ENCODE measurements at regions not wholly inside any gene's neighbourhood (a gene's known extent, or its start where the extent isn't known, plus 50 kb on each side); places are given as distances from the start of the nearest gene placed in this dataset.

DNA sequence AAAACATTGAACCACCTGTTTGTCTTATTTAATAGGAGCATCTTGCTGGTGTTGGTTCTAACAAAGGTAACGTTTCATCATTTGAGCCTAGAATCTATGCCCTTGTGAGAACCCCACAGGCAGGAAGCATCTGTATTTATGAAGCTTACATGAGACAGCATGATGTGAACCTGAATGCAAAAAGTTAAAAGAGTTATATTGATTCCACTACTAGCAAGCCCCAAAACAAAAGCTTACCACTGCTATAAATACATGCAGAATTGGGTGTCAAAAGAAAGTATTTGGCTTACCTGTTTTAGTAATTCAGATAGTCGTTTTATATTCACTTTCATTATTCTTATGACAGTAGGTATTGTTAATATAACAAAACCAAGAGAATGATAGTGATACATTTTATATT, 301.2 kb upstream of the ADGRL2 start:
- Mint-ChIP-seq H3K36me3 (ENCODE audit: low read depth) (no peaks in the 10 kb centered on the region), H3K27me3 (ENCODE audit: low read depth) (no peaks in the 10 kb centered on the region), H3K4me3 (no peak overlapping the region), H3K27ac (no peak overlapping the region), H3K9me3 (no peaks in the 10 kb centered on the region), H3K4me1 (ENCODE audit: low read depth) (no peaks in the 10 kb centered on the region)

DNA sequence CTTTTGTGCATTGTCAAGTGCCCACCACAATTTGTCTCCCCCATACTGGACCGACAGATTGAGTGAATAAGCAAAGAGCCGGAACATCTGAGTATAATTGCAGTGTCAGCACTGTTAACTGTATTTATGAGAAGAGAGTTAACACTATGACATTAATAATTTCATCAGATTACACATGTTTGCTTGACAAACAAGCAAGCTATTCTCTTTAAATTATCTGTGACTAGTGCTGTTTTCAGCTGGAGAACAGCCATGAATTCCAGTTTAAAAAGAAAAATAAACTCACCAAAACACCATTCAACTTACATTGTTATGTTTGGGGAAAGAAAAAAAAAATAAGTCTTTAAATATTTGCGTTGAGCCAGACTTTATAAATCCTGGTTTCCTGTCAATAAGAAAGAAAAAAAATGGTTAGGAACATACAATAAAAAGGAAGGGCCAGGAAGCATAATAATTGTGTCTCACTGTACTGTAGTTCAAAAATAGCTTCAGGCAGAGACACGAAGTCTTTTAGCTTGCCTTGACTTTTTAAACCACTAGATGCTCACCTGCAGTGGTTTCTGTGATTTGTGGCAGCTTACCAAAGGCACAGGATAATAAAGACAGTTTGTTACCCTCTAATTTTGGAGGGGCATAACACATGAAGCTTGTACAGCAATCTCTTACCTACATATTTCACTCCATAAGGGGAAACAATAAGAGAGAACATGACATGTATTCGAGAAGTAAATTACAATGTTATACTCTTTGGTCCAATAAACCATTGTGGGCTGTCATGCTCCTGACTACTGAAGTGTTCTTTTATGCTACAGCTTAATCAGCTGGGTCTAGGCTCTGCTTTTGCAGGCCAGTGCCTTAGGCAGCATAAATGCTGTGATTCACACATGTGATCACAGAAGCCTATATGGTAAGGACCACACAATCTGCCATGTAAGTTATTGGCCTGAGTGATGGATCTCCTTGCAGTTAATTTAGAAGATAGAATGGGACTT, 302.0 kb upstream of the ADGRL2 start:
- H3K4me1 Mint-ChIP-seq (ENCODE audit: low read depth) = no peaks in the 10 kb centered on the region
- no peak overlapping the region for H3K4me3 Mint-ChIP-seq
- no peak overlapping the region for H3K27ac Mint-ChIP-seq
- H3K9me3 Mint-ChIP-seq = no peaks in the 10 kb centered on the region
- H3K36me3 Mint-ChIP-seq (ENCODE audit: low read depth) = no peaks in the 10 kb centered on the region
- no peaks in the 10 kb centered on the region for H3K27me3 Mint-ChIP-seq (ENCODE audit: low read depth)

DNA sequence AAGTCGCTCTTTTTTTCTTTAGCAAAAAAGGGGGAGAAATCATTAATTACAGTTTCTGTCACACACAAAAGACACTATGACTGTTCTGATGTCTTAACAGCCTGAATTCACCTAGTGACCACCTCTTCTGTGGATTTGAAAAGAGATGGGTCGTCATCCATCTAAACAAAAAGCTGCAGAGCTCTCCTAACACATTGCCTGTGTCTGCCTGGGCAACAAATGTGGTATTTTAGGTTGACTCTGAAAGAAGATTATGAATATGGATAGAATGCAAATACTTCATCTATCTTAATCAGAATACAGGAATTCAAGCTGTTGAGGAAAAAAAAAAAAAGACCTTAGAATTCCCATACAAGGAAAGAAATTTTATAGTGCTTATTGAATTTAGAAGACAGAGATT, 304.4 kb upstream of the ADGRL2 start:
- Mint-ChIP-seq H3K27me3 (ENCODE audit: low read depth) (no peaks in the 10 kb centered on the region), H3K27ac (no peak overlapping the region), H3K4me3 (no peak overlapping the region), H3K9me3 (no peaks in the 10 kb centered on the region), H3K36me3 (ENCODE audit: low read depth) (no peaks in the 10 kb centered on the region), H3K4me1 (ENCODE audit: low read depth) (no peaks in the 10 kb centered on the region)

DNA sequence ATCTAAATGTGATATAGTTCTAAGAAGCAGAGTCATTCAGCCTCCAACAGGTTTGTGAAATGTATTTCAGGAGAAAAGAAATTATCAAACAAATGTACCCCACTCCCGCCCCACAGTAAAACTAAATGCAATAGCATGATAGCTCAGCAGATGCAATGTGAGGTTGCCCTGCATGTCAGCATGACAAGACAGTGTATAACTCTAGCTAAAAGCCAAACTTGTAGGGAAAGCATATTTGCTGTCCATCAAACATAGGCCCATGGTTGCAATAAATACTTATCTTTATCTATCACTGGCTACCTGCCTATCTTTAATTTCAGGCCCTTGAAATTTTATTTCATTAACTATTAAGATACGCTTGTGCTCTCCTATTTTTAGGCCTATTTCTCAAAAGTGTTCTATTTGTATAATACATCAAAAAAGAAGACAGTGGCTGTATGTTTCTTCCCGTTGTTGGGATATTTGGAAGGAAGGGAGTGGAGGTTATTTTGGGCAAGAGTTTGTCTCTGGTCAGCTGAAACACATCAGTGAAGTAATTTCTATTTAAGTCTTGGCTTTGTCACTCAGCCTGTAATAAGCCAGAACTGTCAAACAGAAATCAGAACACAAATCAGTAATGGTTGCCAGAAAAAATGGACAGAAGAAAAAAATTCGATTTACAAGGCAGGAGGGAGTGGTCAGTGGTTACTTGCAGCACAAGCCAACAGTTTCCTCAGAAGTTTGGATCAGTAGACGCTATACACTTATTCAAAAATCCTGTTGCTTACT, 307.4 kb upstream of the ADGRL2 start:
- no peaks in the 10 kb centered on the region for H3K27me3 Mint-ChIP-seq (ENCODE audit: low read depth)
- no peak overlapping the region for H3K4me3 Mint-ChIP-seq
- no peaks in the 10 kb centered on the region for H3K4me1 Mint-ChIP-seq (ENCODE audit: low read depth)
- H3K9me3 Mint-ChIP-seq = no peaks in the 10 kb centered on the region
- H3K27ac Mint-ChIP-seq = no peak overlapping the region
- H3K36me3 Mint-ChIP-seq (ENCODE audit: low read depth) = no peaks in the 10 kb centered on the region

DNA sequence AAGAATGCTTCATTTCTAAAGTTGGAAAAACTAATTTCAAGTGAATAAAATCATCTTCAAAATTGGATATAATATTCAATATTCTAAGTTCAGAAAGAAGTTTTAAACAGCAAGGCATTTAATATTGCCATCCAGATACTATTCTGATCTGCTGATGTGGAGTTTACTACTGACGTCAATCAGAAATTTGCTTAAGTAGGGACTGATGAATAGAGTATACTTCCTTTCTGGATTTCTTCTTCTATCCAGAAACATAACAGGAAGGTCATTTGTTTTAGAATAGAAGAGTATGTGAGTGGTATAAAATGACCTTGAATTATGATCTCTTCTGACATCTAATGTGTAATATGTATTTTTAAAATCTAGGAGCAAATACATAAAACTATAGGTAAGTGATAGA, 308.1 kb upstream of the ADGRL2 start:
- Mint-ChIP-seq H3K27ac (no peak overlapping the region), H3K36me3 (ENCODE audit: low read depth) (no peaks in the 10 kb centered on the region), H3K9me3 (no peaks in the 10 kb centered on the region), H3K27me3 (ENCODE audit: low read depth) (no peaks in the 10 kb centered on the region), H3K4me3 (no peak overlapping the region), H3K4me1 (ENCODE audit: low read depth) (no peaks in the 10 kb centered on the region)

DNA sequence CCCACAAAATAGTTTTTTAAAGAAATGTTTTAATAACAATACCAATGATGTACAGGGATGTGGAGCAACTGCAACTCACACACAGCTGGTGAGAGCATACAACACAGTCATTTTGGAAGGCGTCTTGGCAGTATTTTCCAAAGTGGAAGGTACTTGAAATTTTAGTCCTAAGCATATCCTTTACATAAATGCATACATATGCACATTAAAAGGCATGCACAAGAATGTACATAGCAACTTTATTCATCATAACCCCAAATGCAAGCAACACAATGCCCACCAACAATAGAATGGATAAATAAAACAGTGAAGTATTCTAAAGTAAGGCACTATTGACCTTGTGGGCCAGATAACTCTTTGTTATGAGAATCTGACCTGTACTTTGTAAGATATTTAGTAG, 310.1 kb upstream of the ADGRL2 start:
- no peaks in the 10 kb centered on the region for H3K27me3 Mint-ChIP-seq (ENCODE audit: low read depth)
- no peak overlapping the region for H3K27ac Mint-ChIP-seq
- no peak overlapping the region for H3K4me3 Mint-ChIP-seq
- no peaks in the 10 kb centered on the region for H3K4me1 Mint-ChIP-seq (ENCODE audit: low read depth)
- no peaks in the 10 kb centered on the region for H3K36me3 Mint-ChIP-seq (ENCODE audit: low read depth)
- no peaks in the 10 kb centered on the region for H3K9me3 Mint-ChIP-seq

DNA sequence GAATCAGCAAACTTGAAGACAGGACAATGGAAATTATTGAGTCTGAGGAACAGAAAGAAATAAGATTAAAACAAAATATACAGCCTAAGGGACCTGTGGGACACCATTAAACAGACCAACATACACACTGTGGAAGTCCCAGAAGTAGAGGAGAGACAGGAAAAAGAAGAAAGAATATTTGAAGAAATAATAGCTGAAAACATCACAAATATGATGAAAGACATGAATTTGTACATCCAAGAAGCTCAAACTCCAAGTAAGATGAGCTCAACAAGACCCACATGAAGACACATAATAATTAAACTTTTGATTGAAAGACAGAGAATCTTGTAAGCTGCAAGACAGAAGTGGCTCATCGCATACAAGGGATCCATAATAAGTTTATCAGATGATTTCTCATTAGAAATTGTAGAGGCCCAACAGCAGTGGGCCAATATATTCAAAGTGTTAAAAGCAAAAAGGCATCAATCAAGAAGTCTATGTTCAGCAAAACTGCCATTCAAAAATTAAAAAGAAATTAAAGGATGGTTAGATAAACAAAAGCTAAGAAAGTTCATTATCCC, 311.3 kb upstream of the ADGRL2 start:
- no peaks in the 10 kb centered on the region for H3K27me3 Mint-ChIP-seq (ENCODE audit: low read depth)
- H3K4me3 Mint-ChIP-seq = no peak overlapping the region
- H3K27ac Mint-ChIP-seq = no peak overlapping the region
- H3K36me3 Mint-ChIP-seq (ENCODE audit: low read depth) = no peaks in the 10 kb centered on the region
- H3K4me1 Mint-ChIP-seq (ENCODE audit: low read depth) = no peaks in the 10 kb centered on the region
- H3K9me3 Mint-ChIP-seq = no peaks in the 10 kb centered on the region

DNA sequence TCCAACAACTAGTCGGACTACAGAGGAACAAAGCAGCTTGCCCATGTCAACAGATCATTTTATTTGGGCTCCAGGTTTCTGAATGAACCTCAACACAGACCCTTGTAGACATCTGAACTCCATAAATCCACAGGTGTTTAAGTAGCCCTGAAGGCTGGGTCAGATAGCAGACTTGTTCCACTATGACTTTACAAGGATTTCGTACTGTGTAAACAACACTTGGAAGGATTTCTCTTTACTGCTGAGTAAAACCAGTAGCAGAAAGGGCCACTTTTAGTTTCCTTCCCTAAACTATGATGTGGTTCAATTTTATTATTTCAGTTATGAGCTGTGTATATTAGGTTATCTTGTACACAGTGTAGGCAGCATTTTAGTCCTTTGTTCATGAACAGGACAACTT, 316.4 kb upstream of the ADGRL2 start:
- Mint-ChIP-seq H3K36me3 (ENCODE audit: low read depth) (no peaks in the 10 kb centered on the region), H3K27ac (no peak overlapping the region), H3K9me3 (no peaks in the 10 kb centered on the region), H3K4me1 (ENCODE audit: low read depth) (no peaks in the 10 kb centered on the region), H3K27me3 (ENCODE audit: low read depth) (no peaks in the 10 kb centered on the region), H3K4me3 (no peak overlapping the region)

DNA sequence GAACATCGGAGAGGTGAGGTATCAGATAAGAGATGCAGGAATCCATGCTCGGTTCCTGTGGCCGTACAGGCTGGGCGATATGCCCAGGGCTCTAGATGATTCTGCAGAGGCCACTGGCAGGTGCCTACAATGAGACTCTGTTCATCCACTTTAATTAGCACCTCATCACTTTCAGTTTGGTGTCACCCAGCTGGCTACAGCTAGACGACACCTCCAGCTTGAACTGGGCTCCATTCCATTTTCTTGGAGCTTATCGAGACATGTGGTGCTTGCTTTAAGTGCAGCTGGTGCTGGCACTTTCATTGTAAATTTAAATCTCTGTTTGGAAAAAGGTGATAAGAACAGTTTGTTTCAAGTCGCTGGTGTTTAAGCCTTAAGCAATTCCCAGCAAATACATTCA, 322.5 kb upstream of the ADGRL2 start:
- Mint-ChIP-seq H3K9me3 (no peaks in the 10 kb centered on the region), H3K36me3 (ENCODE audit: low read depth) (no peaks in the 10 kb centered on the region)

DNA sequence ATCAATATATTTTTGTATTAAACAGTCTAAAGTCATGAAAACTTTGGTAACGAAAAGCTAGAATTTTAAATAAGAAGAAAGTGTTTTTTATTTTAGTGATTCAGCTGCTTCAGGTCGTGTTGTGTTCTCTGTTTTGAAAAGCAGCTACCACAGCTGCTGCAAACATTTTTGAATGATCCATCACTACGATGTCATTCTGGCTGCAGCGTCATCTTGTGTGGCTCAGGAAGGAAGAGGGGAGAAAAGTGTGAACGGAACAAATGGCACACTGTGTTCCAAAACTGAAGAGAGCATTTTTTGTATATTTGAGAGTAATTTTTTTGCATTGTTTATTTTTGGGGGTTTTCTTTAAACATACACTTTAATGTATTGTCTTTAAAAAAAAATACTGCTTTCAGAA, 323.0 kb upstream of the ADGRL2 start:
- Mint-ChIP-seq H3K27me3 (ENCODE audit: low read depth) (no peaks in the 10 kb centered on the region), H3K36me3 (ENCODE audit: low read depth) (no peaks in the 10 kb centered on the region), H3K27ac (no peak overlapping the region), H3K9me3 (no peaks in the 10 kb centered on the region), H3K4me1 (ENCODE audit: low read depth) (no peaks in the 10 kb centered on the region), H3K4me3 (no peak overlapping the region)

More for the DNA sequence above, 322.5 kb upstream of the ADGRL2 start:
- no peak overlapping the region for H3K27ac Mint-ChIP-seq
- H3K4me3 Mint-ChIP-seq = no peak overlapping the region
- H3K4me1 Mint-ChIP-seq (ENCODE audit: low read depth) = no peaks in the 10 kb centered on the region
- H3K27me3 Mint-ChIP-seq (ENCODE audit: low read depth) = no peaks in the 10 kb centered on the region

DNA sequence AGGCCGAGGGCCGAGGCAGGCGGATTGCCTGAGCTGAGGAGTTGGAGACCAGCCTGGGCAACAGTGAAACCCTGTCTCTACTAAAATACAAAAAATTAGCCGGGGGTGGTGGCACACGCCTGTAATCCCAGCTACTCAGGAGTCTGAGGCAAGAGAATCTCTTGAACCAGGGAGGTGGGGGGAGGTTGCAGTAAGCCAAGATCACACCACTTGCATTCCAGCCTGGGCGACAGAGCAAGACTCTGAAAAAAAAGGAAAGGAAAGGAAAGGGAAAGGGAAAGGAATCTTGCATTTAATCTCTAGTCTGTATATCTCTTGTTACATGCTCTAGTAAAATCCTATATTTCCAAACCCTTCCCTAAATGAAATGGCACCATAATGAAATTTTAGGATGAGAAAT, 328.3 kb upstream of the ADGRL2 start:
- Mint-ChIP-seq H3K4me1 (ENCODE audit: low read depth) (no peaks in the 10 kb centered on the region), H3K27ac (no peak overlapping the region), H3K4me3 (no peak overlapping the region), H3K27me3 (ENCODE audit: low read depth) (no peaks in the 10 kb centered on the region), H3K9me3 (no peaks in the 10 kb centered on the region), H3K36me3 (ENCODE audit: low read depth) (no peaks in the 10 kb centered on the region)

DNA sequence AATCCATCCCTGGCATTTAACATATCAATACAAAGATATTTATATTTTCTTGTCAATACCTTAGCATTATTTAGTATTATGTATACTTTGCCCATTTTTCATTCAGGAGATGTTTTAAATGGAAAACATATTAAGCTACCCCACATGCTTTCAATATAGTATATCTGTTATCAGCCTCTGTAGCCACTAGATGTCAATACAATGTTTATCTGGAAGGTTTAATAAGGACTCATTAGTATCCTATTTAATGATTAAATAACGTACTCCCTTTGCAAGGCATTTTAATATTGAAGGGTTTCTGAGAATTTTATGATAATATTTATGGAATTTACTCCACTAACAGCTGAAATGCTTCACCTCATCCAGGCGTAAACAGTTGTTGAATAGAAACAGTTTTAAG, 329.5 kb upstream of the ADGRL2 start:
- H3K27ac Mint-ChIP-seq = no peak overlapping the region
- H3K9me3 Mint-ChIP-seq = no peaks in the 10 kb centered on the region
- no peak overlapping the region for H3K4me3 Mint-ChIP-seq

DNA sequence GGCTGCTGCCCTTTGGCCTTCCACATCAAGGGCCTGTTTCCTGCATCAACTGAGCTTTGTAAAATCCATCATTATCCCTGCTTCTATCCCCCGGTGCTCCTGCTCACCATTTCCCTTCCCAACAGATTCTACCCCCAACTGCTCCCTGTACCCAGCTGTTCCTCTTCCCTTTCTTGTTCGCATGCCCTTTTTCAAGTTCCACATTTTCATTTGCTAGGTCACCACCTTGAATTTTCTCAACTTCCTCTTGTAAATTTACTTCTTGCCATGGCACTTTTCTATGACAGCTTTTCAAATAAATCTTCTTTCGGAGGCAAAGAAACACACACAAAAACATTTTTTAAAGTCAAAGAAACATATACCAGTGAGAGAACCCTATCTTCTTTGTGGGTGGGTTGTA, 330.5 kb upstream of the ADGRL2 start:
- H3K4me3 Mint-ChIP-seq = no peak overlapping the region
- no peaks in the 10 kb centered on the region for H3K9me3 Mint-ChIP-seq
- H3K4me1 Mint-ChIP-seq (ENCODE audit: low read depth) = no peaks in the 10 kb centered on the region
- H3K36me3 Mint-ChIP-seq (ENCODE audit: low read depth) = no peaks in the 10 kb centered on the region
- no peaks in the 10 kb centered on the region for H3K27me3 Mint-ChIP-seq (ENCODE audit: low read depth)
- no peak overlapping the region for H3K27ac Mint-ChIP-seq

More for the DNA sequence above, 329.5 kb upstream of the ADGRL2 start:
- no peaks in the 10 kb centered on the region for H3K36me3 Mint-ChIP-seq (ENCODE audit: low read depth)
- H3K4me1 Mint-ChIP-seq (ENCODE audit: low read depth) = no peaks in the 10 kb centered on the region
- no peaks in the 10 kb centered on the region for H3K27me3 Mint-ChIP-seq (ENCODE audit: low read depth)

DNA sequence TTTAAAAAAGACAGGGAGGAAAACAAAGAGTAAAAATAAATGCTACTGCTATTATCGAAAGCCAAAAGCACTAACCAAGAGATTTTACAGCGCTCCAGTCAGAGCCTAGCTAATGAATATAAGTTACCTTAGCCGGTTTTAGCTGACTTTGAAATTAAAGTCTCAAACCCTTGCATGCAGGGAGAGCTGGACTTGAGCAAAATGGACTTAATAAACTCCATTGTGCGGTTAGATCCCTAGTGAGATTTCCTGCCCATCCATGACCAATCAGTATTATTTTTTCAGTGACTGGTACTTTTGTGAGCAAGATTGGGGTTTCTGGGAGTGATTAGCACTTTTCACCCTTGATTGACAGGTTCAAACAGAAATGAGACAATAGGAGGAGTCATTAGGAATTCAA, 333.4 kb upstream of the ADGRL2 start:
- H3K4me1 Mint-ChIP-seq (ENCODE audit: low read depth) = no peaks in the 10 kb centered on the region
- H3K9me3 Mint-ChIP-seq = no peaks in the 10 kb centered on the region
- no peak overlapping the region for H3K4me3 Mint-ChIP-seq
- H3K36me3 Mint-ChIP-seq (ENCODE audit: low read depth) = no peaks in the 10 kb centered on the region
- H3K27ac Mint-ChIP-seq = no peak overlapping the region
- peaks cover 4% of the 10 kb centered on the region for H3K27me3 Mint-ChIP-seq (ENCODE audit: low read depth)

DNA sequence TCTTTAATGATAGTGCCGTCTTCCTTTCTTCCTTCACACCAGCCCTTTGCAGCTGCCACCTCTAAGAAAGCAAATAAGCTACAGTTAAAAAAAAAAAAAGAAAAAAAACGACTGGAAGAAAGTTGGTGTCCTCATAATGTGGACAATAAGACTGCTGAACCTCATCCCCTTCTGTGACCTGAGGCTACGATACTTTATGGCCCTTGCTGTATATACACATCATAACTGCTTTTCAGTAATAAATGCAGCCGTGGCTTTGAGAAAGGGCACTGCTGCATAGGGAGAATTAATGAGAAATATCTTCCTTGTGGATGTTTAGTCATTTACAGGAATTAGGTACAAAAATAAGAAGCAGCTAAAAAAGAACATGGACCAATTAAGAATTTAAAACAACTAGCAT, 333.8 kb upstream of the ADGRL2 start:
- H3K4me3 Mint-ChIP-seq = no peak overlapping the region
- no peaks in the 10 kb centered on the region for H3K4me1 Mint-ChIP-seq (ENCODE audit: low read depth)
- no peak overlapping the region for H3K27ac Mint-ChIP-seq
- H3K9me3 Mint-ChIP-seq = no peaks in the 10 kb centered on the region
- H3K27me3 Mint-ChIP-seq (ENCODE audit: low read depth) = peaks cover 4% of the 10 kb centered on the region
- H3K36me3 Mint-ChIP-seq (ENCODE audit: low read depth) = no peaks in the 10 kb centered on the region

Data from T-helper 1 cell treated with Interleukin-12 subunit alpha and Interleukin-12 subunit beta and Interleukin-4 antibody, amounts not matched to agents 30 μg/mL and 1 μg/mL, for 36 hours (primary cell).